ENCODE measurements at regions not wholly inside any gene's neighbourhood (a gene's known extent, or its start where the extent isn't known, plus 50 kb on each side); places are given as distances from the start of the nearest gene placed in this dataset.
A peak's percentile ranks its signal among the peaks of the same experiment; 100 is the strongest.

DNA sequence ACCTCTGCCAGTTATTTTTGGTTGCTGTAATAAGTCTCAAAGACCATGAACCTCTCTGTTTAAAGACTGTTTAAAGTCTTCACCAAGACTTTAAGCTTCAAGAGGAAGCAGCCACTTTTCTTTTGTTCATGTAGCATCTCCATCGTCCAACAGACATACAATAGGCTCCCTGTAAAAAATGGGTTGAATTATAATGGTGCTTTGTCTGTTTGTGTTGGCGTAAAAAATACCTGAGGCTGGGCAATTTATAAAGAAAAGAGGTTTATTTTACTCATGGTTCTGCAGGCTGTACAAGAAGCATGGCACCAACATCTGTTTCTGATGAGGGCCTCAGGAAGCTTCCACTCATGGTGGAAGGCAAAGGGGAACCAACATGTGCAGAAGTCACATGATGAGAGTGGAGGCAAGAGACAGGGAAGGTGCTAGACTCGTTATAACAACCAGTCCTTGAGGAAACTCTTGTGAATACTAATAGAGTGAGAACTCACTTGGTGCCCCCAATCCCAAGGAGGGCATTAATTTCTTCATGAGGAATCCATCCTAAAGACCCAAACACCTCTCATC lies 126.3 kb upstream of the RPS23 start:
- no peak for DNase-seq (ENCODE audit: low read depth, low spot score)

DNA sequence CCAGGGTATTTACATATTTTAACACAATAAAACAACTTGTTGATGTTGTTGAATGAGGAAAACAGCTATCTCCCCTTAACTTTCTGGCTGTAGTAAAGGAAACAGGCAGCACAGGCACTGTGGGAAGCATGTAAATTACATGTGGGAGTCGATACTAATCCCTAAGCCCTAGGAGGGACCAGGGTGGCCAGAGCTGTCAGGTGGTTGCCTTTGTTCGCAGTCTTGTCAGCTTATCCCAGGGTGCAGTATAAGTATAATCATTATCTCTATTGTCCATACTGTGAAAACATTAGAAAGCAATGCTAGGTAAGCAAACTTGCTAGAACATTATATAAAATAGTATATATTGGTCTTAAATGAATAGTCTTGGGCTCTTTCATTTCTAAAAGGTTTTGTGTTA lies 125.6 kb upstream of the RPS23 start:
- DNase-seq (ENCODE audit: low read depth, low spot score) = no peak

DNA sequence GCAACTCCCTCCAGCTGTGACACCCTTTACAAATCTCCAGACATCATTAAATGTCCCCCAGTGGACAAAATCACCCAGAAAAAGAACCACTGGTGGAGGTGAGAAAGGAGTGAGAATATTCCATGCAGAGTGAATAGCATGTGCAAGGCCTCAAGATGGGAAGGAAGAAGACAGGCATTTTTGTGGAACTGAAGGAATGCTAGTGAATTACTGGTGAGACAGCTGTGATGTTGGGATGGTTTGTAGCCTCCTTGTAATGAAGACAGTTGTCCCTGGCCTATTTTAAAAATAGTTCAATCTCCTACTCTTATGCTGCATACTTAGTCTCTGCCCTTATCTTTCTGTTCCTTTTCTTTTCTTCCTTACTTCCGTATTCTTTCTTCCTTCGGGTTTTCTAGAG lies 124.9 kb upstream of the RPS23 start:
- no peak for DNase-seq (ENCODE audit: low read depth, low spot score)

DNA sequence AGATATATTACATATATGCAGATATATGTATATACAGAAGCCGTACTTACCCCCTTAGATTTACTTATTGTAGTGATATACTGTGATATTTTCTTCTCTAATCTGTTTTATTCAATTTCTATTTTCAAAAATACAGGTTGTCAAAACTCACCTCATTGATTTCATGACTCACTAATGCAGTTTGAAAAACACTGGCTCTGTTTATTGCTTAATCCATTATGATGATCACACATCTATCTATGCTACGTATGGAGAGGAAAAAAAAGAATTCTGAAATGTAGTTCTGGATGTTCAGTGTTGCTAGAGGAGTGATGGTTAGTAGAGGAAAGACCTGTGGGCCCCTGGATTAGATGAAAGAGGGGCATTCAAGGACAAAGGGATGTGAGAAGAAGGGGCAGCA lies 121.0 kb upstream of the RPS23 start:
- no peak for DNase-seq (ENCODE audit: low read depth, low spot score)

DNA sequence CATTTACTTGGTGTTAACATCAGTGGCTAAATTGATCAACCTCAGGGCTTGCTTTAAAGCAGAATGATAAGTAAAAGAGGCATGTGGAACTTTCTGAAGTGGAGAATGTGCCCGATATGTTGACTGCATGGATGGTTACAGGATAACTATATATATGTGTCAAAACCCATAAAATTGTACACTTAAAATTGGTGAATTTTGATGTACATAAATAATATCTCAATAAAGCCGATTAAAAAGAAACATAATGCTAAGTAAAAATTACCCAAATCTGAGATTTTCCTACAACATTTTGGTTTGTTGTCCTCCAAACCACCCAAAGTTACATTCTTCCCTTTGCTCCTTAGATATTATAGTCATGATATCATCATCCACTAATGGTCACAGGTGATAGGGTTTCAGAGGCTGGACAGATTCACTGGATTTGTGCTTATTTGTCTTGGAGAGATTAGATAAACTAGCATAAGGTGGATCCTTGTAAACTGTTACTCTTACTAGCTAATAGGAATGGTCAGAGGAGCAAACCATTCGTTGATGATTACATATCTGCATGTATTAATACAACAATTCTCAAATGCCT lies 119.7 kb upstream of the RPS23 start:
- no peak for DNase-seq (ENCODE audit: low read depth, low spot score)

DNA sequence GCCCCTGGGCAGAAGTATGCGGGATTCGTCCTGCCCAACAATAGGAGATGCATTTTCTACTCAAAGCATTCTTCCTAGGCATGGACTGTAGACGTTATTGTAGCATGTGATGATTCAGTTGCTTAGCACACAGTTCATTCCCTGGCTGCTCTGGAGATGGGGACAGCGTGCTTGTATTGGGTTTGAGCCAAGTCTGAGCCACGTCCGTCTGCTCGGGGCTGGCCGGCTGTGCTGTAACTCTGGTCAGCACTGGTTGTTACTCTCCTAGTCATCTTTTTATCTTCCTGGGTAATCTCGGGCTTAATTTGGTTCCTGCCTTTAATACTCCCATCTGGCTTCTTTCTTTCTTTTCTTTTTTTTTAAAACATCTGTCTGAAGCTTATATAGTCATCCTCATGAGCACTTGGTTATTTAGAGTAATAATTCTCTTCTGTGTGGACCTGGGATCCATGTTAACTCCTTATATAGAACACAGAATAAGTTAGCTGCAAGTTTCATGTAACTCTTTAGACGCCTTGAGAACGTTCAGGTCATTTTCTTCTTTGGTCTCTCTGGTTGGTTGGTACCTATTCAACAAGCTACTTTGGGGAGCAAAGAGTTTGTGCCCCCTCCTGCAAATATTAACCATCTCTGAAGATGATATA lies 118.8 kb upstream of the RPS23 start:
- DNase-seq (ENCODE audit: low read depth, low spot score) = peak; percentile 94

DNA sequence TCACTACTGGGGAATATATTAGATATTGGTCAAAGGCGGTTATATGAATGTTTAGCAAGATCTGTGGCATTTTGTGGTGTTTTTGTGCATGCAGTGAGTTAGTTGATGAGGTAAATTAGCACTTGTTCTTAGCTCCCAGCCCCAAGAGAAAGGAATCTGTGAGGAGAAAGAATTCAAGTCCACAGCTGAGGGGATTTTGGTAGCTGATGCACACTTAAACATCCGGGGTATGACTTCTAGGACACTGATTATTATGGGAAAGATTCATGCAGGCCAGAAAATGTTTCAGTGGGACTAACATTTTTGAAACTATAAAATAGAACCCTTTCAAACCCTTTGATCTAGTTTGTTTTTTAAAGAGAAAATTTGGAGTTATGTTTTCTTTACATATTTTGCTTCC lies 118.2 kb upstream of the RPS23 start:
- DNase-seq (ENCODE audit: low read depth, low spot score) = no peak

DNA sequence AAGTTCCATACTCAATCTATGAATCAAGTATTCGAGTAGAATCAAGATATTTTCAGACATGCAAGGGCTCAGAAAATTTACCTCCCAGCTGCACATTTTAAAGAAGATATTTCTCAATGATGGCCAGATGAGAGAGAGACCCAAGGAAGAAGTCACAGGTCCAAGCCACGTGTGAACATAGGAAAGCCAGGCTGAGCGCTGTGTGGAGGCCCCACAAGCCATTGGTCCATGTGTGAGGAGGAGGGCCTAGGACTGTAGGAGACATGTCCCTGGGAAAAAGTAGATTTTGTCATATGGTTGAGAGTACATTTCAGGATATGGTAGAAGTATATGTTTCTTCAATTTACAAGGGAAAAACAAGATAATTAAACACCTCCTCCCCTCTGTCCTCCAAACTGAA lies 115.8 kb upstream of the RPS23 start:
- DNase-seq (ENCODE audit: low read depth, low spot score) = no peak

DNA sequence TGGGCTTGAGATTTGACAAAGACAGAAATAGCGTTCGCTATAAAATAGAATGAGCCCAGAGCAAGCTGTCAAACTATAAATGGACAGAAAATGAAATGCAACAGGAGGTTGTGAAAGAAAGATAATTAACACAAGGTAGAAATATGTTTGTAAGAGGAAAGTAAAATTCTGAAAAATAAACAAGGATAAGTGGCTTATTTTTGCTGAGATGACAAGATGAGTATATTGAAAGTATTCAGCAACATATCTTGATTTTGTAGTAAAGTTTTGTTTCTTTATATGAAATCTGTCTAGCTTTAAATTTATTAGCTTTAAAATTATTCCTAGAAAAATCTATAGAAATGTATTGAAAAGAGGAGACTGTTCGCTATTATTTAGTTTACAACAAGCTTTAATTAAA lies 111.9 kb upstream of the RPS23 start:
- DNase-seq (ENCODE audit: low read depth, low spot score) = no peak

DNA sequence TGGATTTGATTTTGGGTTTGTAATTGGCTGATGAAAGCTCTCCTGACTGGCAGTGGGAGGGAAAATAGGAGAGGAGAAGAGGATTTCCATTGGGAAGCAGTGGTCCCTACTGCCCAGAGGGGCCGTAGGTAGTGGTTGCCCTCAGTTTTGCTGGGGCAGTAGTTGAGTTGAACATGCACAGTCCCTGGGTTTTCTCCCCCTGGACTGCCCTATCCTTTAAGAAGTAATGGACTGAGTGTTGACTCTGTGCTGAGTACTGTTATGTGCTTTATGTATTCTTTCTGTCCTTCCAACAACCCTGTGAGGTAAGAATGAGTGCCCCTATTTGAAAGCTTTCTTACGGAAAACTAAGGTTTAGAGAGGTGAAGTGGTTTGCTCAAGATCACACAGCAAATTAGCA lies 111.2 kb upstream of the RPS23 start:
- no peak for DNase-seq (ENCODE audit: low read depth, low spot score)

DNA sequence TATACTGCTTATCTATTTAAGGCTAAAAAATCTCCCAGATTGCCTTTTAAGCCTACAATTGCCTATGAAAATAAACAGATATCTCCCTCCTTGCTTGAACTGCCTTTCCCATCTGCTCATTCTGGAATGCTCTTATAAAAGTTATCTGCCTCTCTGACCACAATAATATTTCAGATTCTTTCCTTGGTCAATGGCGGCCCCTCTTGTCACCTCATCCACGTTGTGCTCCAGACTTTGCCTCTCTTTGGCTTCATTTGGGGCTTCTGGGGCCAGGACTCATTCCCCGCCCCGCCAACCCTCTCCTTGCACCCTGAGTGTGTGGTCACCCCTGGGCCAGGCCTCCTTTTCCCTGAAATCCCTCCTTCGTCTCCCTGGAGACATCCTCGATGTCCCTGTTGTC lies 110.0 kb upstream of the RPS23 start:
- DNase-seq (ENCODE audit: low read depth, low spot score) = no peak

DNA sequence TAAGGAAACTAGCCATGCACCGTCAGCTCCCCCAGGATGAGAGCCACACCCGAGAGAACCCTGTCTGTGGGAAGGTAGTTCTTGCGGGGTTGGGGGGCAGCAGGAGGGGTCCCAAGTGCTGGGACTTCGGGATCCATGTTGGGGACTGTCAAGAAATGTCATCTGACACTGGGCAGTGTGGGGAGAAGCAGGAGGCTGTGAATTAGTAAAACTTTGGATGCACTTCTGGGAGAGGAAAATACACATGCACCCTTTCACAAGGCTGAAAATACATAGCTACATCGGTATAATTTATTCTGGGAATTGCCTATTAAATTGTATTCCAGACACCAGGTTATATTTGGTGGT lies 109.6 kb upstream of the RPS23 start:
- no peak for DNase-seq (ENCODE audit: low read depth, low spot score)

DNA sequence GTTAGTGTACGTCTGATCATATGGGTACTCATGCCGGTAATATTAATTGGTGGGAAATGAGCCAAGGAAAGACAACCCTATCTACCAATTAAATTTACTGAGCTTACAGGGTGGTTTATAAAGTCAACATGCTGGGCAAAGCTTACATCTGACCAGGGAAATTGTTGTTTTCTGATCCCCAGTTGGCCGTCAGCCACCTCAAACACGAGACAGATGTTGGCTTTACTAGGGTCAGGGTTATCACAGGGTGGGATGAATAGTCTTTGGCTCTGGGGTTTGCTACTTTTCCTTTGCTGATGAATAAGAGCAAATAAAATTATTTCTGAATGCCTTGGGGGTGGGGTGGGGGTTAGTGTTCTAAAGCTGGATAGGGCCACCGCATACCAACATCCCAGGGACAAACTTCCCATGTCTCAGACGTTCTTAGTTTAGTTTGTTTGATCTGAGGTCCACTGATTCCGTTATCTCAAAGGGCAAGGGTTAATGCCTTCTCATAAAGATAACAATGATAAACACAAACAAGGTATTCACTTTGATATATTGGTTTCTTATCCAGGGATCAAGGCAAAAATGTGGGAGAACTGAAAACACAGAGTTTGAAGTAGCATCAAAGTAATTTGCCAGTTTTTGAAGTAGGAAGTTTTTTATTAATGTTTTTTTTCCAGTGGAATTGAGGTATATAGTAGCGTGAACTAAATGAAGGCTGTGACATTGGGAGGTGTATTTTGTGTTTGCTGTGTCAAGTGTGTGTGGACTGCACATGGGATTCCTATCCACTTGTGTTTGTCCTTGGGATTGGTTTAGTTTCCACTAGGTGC lies 109.1 kb upstream of the RPS23 start:
- no peak for DNase-seq (ENCODE audit: low read depth, low spot score)

DNA sequence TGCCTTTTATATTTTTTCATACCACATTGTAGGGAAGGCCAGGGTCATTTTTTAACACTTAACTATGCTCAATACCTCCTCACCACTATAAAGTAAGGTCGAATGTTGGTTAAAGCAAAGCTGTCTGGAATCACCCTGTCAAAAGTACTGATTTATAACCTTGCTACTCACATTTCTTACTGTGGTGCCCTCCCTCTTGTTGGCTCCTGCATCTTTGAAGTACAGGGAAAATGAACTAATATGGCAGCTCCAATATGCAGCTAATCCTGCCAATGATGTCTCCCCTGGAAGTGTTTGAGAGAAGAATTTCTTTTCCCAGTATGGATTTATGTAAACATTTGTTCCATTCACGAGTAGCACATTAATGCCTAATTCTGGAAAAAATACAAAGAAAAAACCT lies 108.4 kb upstream of the RPS23 start:
- DNase-seq (ENCODE audit: low read depth, low spot score) = no peak

DNA sequence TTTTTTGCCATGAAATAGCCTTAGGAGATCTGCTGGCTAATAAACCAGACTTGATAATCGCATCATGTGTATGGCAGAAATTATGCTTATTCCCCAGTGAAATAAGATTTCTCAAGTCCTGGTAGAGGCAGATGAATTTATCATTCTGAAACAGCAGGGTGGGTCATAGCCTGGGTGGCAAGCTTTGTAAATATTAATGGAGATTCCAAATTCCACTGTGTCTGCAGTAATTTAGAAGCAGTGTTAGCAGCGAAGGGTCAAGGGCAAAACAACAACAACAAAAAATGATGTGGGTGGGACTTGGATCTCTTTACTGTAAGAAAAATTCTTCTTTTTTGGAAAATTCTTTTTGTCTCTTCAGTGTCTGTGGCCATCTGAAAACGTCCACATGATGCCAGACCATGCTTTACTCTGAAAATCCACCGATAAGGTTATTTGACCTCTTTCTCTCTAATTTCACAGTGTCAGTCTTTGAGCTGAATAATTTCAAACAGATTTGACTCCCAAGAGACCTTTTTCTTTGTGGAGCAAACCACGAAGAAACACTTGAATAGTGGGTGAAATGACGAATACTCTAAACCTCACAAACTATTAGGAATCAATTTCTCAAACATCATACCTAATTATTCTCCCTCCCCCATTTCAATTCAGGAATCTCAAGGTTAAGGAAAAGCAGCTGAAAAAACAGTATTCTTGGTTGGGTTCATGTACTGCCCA lies 106.0 kb upstream of the RPS23 start:
- DNase-seq (ENCODE audit: low read depth, low spot score) = no peak

DNA sequence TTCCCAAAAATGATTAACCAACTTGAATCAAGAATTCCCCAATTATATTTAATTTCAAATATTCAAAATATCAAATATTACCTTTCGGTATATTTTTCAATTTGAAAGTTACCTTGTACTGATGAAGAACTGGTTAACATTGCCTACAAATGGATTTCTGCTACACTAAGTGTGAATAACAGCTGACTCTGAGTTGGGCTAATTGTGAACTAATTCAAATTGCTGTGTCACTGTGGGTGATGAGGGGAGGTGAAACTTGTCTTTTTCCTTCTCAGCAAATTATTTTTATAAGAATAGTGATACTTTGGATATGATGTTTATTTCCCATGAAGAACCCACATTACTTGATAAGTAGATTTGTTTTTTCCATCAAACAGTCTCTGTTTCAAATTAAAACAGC lies 103.4 kb upstream of the RPS23 start:
- no peak for DNase-seq (ENCODE audit: low read depth, low spot score)

DNA sequence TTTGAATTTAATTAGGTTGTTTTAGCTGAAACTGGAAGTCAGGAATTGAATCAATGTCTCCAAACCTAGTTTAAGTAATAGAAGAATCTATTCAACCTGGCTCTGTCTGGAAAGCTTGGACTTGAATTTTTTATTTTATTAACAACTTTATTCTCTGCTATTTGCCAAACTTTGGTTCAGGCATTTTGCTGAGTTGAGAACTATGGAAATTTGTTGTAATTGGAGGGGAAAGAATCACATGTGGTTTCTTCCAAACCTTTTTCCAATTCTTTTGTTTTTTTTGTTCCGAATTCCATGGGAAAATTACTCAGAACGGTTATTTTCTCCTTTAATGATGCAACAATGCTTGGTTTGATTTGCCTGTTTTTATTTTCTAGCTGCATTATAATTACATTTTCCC lies 98.2 kb upstream of the RPS23 start:
- DNase-seq (ENCODE audit: low read depth, low spot score) = no peak

DNA sequence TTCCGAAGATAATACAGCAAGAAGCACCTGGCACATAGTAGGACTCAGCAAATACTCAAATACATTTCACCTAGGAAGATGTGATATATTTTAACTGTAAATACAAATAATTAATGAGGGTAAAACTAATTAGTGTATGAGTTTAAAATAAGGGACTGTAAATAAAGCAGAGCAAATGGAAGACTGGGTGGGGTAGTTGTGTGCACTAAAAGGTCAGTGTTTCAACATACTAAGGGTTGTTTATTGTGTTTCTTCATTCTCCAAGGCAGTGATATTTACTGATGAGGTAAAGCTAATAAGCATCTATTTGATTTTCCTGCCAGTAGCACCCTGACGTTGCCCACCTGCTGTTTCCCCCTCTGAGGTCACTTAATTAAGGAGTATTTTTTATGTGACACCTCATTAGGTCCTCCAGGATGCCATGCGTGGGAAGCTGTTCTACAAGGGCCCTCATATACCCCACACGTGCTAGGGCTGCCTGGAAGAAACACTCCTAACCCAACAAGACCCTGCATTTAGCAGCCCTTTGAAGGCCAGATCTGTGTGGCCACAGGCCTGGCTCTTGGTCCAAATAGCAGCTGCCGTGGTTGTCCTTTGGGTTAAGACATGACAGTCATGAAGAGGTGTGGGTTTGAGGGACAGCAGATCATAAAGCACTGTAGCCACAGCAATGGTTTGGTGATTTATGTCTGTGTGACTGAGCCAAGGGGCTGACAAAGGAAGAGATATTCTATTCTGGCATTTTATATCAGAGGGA lies 97.5 kb upstream of the RPS23 start:
- DNase-seq (ENCODE audit: low read depth, low spot score) = no peak

DNA sequence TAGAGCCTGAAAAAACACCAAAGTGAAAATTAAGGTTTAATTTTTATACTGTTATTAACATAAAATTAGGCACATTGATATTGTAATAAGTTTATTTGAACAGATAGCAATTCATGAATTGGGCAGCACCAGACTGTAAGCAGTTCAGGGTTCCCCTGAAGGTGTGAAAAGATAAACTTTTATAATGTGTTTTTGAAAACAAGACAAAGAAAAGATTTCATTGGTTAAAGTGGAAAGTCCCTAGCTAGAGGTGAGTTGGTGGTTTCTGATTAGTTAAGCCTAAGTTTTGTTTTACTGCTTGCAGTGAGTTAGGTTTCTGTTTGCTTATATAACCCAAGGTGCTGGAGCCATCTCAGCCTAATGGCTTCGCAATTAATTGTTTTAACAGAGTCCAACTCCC lies 96.5 kb upstream of the RPS23 start:
- no peak for DNase-seq (ENCODE audit: low read depth, low spot score)

DNA sequence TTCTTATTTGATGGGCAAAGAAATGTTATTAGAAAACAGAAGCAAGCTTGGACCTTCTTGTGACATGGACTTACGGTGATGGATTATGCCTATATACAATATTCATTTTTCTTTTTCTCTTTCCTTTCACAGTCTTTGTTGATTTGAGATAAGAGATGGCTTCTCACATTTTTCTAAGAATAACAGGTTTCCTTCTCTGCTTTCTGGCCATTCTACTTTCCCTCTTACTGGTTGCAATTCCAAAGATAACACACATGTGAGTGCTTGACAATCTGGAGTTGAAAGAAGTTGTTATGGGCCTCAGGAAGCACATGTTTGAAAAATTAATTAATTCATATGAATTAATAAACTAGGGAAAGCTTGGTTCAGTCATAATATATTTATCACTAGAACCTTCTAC lies 89.8 kb upstream of the RPS23 start:
- DNase-seq (ENCODE audit: low read depth, low spot score) = no peak

DNA sequence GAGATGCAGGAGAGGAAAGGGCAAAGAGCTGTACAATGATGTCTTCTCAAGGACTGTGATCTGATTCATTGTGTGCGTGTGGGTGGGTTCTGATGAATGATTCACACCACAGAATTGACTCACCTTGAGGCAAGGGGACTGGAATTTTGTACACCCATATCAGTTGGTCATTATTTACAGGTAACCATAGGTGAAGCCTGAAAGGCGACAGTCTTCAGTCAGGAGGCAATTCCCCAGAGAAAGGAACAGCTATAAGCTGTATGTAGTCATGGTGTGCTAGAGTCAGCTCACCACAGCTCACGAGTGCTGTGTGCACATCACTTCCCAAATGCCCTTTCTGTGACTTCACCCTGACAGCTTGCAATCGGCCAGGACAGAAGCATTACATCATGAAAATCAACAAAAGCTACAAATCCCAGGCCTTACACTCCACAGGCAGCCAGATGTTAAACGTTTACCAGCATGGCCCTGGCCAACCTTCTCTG lies 87.6 kb upstream of the RPS23 start:
- DNase-seq (ENCODE audit: low read depth, low spot score) = no peak
